Daoy (cell line): ENCODE measurements at regions not wholly inside any gene's neighbourhood (a gene's known extent, or its start where the extent isn't known, plus 50 kb on each side); places are given as distances from the start of the nearest gene placed in this dataset.

Experiments used
- DNase-seq: peaks from one replicate; pipeline ENCODE4 v3.0.0-alpha.2; 2015; ENCODE audit warnings: low read depth

DNA sequence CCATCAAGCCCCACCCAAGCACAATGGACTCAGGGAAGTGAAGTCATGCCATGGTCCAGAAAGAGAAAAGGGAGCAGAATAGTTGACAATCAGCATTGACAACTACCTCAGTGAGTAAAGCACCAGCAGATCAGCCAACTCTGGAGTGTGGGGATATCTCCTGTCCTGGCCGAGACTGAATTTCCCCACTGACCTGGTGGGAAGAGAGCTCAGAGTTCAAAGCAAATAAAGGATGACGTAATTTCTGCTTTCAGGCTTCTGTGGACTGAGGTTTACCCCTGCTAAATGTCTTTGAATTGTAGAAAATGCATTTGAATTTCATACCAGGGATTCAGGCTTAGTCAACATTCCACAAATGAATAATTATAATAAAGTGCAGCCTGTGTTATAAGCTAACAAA is 152.9 kb downstream of the CBLN1 start:
- DNase-seq = no peak

DNA sequence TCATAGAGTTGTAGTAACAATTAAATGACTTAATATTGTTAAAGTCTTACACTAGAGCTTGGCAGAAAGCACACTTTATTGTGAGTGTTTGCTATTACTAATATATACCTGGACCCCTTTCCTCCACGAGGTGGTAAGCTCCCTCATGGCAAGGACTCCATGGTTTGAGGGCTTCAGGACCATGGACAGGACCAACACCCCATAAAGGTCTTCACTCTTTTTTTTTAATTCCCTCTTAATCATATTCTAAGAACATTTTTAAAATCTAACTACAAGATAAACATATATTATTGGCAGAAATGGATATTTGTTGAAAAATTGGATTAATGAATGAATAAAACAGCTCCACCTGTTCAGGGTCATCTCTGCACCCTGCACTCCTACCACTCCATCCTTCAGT is 154.5 kb downstream of the CBLN1 start:
- DNase-seq = no peak

DNA sequence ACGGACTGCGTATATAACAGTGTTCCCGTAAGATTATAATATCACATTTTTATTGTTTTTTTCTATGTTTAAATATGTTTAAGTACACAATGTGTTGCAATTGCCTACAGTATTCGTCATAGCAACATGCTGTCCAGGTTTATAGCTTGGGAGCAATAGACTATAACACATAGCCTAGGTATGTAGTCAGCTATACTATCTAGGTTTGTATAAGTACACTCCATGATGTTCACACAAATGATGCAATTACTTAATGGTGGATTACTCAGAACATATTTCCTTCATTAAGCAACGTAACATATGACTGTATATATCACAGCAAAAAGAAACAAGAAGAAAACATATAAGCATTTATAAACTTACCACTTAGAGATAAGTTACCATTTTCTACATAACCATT is 160.0 kb downstream of the CBLN1 start:
- no peak for DNase-seq

DNA sequence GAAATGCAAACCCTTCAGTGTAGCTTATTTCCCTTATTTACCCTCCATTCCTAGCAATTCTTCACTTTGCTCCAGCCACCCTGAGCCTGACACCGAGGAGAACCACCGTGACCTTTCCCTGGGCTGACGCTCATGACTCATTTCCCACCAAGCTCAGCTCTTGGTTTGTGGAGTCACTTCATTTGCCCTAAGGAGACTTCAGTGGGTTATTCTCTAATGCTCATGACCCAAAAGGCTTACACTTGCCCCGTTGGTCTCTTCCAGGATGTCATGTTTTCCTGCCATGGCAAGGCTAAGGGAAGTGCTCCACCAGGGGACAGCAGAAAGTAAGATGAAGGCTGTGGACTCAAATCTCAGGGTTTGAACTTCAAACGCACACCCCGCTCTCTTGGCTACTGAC is 161.0 kb downstream of the CBLN1 start:
- no peak for DNase-seq

DNA sequence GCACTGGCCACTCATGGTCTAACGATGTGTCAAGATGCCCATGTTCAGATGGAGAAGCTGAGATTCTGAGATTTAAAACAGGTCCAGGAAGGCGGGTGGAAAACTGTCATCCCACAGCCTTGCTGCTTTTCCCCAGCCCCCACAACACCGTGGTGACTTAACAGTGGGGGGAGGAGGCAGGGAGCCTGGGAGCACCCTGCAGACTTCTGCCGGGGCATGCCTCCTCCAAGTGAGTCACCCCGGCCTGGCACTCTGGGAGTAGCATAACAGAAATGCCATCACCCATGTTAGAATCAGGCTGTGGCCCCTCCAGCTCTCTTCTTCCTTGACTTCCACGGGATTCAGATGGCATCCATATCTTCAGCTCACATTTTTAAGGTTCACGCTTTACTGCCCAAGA is 164.8 kb downstream of the CBLN1 start:
- peak; percentile 8 for DNase-seq

DNA sequence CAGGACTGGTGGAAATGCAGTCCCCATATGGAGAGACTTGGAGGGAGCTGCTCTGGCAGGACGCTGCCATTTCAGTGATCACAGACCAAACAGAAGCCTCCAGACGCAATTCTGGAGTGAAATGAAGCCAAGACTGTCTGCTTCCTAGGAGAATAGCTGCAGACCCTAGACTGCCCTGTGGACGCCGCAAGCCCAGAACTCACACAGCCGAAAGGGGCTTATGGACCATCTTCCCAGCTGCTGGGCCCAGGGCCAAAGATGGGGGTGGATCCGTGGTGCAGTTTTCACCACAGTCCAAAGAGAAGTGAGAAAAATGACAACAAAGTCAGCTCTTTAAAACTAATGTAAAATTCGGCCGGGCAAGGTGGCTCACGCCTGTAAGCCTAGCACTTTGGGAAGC is 165.7 kb downstream of the CBLN1 start:
- no peak for DNase-seq

DNA sequence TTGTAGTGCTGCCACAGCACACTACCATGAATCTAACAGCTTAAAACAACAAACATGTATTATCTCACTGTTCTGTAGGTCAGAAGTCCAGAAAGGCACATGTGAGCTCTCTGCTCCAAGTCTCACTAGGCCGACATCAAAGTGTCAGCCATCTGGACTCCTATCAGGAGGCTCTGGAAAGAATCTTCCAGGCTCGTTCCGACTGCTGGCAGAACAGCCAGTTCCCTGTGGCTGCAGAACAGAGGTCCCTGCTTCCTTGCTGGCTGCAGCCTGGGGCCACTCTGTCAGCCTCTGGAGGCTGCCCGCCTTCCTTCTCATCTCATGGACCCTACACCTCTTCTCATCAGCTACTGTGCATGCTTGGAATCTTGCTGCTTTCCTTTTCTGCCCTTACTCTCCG is 168.9 kb downstream of the CBLN1 start:
- DNase-seq = no peak

DNA sequence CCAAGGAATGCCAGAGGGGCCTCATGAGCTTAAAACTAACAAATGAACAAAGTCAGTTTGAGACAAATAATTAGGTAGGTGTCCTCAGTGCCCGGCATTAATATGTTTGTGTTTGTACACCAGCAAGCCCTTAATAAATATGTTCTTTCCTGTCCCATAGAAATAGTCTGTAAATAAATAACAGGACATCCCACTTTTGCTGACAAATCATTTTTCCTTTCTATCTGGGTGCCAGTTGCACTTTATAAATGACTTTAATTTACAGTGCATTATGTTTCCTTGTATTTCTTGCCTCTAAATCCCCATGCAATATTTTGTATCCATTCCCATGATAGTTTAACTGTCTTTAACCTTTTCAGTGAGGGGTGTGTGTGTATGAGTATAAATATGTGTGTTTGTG is 170.3 kb downstream of the CBLN1 start:
- DNase-seq = no peak

DNA sequence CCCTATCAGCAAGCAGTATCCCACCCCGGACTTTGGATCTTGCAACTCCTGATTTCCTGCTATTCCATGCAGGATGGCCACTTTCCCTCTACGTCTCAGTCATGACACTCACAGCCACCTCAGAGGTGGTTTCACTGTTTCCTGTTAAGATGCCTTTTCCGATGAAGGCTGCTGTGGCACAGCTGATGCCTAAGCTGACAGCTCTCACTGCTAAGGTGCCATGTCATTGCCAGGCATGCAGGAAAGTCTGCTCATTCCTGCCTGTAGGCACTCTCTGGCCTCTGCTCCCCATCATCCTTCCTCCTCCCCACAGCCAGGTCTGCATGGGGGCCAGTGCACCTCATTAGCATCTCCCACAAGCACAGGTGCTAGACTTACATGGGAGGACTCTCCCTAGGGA is 173.0 kb downstream of the CBLN1 start:
- DNase-seq = no peak

DNA sequence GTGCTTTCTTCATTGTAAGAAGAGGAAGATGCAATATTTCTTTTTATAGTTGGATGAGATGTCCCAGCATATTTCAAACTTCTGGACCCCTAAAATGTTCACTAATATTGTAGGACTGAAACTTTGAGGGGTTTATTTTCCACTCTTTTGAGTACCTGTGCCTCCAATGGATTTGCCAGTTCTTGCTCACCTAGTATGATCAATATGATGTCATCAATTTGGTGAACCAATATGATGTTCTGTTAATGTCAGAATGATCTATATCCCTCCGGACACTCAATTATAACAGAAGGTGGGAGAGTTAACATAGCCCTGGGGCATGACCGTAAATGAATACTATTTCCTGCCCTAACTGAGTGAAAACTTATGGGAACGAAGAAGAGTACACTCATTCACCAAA is 178.3 kb downstream of the CBLN1 start:
- DNase-seq = no peak

DNA sequence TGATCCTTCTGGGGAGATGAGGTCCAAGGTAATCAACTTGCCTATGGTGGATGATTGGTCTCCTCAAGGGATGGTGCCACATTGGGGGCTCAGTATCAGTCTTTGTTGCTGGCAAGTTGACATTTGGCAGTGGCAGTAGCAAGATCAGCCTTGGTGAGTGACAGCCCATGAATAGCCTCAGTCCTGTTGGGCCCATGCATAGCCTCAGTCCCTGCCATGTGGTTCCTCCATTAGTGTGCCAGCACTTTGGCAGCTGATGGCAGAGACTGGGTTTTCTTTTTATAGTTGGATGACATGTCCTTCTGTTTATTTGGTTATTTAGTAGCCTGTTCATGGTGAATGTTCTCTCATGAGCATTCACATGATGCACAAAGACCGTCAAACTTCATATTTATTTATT is 179.6 kb downstream of the CBLN1 start:
- DNase-seq = no peak

DNA sequence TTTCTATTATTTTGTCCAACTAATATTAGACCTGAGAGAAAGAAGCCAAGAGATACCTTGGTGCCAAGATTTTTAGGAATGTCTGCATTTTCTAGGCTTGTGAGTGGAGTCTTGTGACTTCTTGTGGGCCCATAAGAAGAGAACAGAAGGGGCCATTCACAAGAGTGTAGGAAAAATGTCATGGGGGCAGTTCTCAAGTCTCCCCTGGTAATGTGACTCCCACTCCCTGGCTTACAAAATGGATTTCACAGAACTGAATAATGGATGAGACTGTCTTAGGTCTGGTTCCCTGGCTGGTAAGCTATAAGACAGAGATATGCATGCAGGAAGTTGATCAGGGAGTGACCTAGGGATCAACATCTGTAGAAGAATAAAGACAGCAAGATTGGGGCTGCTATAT is 181.3 kb downstream of the CBLN1 start:
- DNase-seq = no peak

DNA sequence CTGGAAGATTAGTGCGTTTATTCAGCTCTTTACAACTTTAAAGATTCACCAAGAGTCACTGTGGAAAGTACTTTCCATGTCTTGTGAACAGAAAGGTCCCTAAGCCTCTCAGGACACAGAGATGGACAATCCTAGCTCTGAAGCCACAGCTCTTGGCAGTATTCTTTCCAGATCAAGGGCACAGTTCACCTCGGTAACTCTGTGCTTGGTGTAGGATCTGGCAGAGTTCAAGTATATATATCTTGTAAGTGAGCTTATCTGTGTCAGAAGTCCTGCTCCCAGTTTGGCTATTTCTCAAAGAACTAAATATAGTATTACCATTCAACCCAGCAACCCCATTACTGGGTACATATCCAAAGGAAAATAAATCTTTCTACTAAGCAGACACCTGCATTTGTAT is 183.7 kb downstream of the CBLN1 start:
- DNase-seq = no peak

DNA sequence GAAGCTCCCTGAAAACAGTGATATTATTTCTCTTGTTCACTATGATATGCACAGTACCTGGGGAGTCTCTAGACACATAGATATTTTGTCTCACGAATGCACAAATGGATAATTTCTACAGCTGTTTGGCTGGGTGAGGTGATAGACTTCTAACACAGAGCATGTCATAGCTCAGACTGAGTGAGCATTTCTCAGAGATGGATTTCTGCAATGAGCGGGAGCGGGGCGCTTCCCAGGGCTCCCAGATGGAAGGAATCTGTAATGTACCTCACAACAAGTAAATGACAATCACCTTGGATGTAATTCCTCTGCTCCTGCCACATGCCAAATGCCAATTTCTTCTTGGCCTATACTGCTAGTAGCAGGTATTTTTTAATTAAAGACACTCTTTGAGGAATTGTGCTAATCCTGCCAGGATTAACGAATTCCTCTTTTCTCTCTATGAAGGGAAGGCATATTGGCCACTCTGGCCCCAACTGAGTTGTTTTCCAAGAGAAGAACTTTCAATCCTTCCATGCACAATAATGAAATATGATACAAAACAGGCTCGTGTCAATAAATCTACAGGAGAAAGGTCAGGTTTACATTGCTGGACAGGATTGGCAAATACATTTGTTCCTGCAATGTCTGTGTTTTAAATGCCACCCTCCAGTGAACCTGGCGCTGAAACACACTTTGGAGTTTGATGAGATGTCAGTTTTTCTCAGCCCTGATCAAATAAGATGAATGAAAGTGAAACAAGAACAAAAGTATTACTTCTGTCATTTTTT is 185.3 kb downstream of the CBLN1 start:
- DNase-seq = no peak

DNA sequence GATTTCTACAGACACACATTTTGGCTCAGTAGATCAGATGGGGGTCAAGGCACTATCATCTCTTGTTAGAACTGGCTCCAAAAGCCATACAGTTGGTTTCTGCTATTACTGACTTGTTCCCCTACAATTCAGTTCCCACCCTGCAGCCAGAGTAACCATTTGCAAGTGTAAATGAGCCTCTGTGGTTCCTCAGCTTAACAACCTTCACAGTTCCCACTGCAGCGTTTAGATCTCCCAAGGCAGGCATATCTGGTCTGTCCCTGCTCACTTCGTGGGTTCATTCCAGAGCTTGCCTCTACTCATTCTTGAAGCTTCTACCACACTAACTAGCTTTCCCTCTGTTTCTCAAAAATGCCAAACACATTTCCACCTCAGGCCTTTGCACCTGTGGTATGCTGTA is 186.1 kb downstream of the CBLN1 start:
- no peak for DNase-seq

DNA sequence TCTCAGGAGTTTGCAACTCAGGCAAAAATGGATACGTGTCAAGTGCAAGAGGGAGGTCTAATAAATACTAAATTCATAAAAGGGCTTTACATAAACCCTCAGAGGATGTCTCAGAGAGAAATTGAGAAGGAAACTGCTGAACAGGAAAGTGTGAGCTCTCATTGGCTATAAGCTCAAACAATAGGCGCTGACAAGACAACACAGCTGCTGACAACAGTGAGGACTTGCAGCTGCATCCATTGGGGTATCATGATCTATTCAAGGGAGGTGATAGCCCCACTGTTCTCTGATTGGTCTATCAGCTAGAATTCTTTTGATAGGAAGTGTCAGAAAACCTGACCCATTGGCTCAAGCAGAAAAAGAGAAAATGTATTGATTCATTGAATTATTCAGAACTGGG is 187.2 kb downstream of the CBLN1 start:
- no peak for DNase-seq

DNA sequence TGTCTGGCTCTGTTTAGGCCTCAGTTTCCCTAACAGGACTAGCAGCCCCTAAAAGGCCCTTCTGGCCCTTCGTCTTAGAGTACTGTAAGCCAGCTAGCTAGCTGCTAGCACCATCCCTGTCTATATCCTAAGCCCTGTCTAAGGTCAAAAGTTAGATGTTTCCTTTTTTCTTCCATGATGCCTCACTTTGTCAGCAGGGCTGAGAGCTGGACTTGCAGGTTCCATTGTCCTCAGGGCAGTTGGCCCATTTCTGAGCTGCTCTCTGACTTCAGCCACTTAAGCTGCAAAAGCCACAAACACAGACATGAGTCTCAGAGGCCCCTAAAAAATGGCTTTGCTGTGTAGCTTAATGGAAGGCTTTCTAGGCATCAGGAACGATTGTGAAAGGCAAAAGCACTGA is 187.7 kb downstream of the CBLN1 start:
- no peak for DNase-seq

DNA sequence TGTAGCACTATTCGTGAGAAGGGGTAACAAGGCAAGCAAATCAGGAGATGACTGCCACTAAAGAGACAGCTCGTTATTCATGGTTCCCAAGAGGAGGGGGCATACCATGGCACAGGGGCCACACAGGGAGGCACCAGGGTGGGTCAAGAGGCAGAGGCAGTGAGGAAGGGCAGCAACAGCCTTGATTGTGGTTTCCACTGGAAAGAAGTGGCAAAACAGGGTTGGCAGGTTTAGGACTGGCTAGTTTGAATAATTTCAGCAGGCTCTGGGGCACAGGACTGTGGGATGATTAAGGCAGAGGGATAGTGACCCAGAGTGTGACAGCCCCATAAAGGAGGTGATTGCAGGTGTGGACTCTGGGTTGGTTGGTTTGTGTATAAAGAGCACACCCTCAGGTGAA is 188.9 kb downstream of the CBLN1 start:
- no peak for DNase-seq

DNA sequence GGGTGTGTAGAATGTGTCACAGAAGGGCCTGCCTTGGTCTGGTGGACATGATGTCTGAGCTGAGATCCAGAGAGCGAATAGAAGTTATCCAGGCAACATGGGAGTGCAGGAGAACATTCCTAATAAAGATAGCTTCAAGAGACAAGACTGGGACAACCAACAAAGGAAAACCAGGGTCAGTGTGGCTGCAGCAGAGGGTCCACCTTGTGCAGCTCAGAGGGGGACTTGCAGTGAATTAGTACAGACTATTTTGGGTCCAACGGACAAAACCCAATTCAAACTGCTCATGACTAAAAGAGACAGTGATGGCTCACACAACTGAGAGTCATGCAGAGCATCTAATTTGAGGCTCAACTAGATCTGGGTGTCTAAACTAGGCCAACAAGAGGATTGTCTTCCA is 192.1 kb downstream of the CBLN1 start:
- no peak for DNase-seq

DNA sequence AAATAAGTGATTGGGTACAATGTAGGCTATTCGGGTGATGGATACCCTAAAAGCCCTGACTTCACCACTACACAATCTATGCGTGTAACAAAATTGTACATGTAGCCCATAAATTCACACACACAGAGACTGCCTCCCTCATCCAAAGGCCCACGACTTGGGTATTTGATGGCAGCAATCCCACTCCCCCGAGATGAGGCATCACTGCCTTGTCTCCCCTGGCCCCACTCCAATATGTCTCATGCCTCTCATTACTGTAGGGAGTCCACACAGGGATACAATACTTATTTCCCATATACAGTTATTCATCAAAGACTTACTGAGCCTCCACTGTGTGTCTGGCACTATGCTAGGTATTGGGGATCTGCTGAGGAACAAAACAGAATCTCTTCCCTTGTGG is 192.6 kb downstream of the CBLN1 start:
- DNase-seq = no peak

DNA sequence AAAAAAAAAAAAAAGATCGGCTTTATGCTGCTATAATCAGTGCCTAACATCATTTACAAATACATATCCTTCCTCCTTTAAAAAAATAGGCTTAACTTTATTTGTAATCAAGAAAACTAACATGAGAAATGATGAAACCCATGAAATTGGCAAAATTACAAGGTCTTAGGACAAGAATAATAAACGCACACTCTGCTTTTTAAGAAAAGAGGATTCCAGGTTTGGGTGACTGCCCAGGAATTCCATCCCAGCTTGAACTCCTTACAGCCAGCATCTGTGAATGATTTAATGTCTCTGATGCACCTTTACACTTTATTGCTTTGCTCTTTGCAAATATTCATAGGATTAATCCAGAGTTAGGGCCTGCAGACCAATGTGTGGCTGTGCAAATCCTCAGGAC is 196.0 kb downstream of the CBLN1 start:
- no peak for DNase-seq

DNA sequence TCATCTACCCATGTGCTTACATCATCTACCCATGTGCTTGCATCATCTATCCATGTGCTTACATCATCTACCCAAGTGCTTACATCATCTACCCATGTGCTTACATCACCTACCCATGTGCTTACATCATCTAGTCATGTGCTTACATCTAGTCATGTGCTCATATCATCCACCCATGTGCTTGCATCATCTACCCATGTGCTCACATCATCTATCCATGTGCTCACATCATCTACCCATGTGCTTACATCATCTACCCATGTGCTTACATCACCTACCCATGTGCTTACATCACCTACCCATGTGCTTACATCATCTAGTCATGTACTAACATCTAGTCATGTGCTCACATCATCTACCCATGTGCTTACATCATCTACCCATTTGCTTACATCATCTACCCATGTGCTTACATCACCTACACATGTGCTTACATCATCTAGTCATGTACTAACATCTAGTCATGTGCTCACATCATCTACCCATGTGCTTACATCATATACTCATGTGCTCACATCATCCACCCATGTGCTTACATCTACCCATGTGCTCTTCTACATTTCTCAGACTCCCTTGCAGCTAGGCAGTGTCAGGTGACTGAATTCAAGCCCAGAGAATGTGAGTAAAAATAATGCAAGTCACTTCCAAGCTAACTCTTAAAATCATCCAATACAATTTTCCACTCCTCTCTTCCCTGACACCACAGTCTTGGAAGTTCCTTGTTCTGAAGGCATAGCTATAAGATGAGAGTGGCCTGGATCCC is 196.8 kb downstream of the CBLN1 start:
- no peak for DNase-seq

DNA sequence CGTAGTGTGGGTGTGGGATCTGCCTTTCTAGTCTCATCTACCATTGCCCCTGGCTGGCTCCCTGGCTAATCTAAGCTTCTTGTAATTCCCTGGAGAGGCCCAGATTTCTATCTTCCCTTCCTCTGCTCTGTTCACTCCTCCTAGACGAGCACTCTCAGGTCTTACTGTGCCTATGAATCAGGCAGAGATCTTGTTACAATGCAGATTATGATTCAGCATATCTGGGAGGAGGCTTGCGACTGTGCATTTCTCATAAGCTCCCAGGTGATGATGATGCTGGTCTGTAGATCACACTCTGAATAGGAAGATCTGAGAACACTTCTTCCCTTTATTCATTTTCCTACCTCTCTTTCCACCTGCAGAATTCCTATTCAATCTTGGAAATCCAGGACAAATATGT is 200.1 kb downstream of the CBLN1 start:
- DNase-seq = no peak

DNA sequence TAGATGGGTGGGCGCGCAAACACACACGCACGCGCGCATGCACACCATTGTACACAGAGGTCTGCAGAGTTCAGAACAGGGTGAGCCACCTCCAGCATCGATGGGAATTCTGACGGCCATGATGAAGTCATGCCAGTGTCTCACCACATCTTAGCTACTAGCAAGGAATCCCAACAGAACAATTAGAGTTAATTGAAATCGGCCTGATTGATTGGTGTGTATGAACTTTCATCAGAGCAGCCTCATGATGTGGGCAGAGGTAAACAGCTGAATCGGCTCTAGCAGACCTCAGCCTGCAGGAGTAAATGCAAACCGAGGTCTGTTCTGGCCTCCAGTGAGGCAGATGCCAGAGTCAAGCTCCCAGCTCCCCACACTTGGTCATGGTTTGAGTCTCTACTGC is 200.6 kb downstream of the CBLN1 start:
- no peak for DNase-seq
